ENCODE measurements at regions not wholly inside any gene's neighbourhood (a gene's known extent, or its start where the extent isn't known, plus 50 kb on each side); places are given as distances from the start of the nearest gene placed in this dataset.
"Not testable (repeated sequence)": the region's sequence is repeated elsewhere in the genome, so short reads cannot be mapped to it uniquely, and the experiment has no call there.

GRCh38 chr15:24488164-24488907 lies 187.2 kb upstream of the NPAP1 start:
- DNase-seq (ENCODE audit: low read depth in 3 of 3), result not testable (repeated sequence)

- DNase-seq (ENCODE audit: low read depth in 3 of 3), result not testable (repeated sequence)
These were observed 170.4 kb upstream of the NPAP1 start for GRCh38 chr15:24505216-24505615.

GRCh38 chr15:24509714-24510113 lies 165.9 kb upstream of the NPAP1 start:
- DNase-seq (ENCODE audit: low read depth in 3 of 3), result not testable (repeated sequence)

GRCh38 chr15:24511598-24511997 lies 164.0 kb upstream of the NPAP1 start:
- DNase-seq (ENCODE audit: low read depth in 3 of 3), result not testable (repeated sequence)

GRCh38 chr15:24518772-24519171 lies 156.8 kb upstream of the NPAP1 start:
- DNase-seq (ENCODE audit: low read depth in 3 of 3), result not testable (repeated sequence)

GRCh38 chr15:24531235-24531634 lies 144.3 kb upstream of the NPAP1 start:
- not testable (repeated sequence) for DNase-seq (ENCODE audit: low read depth in 3 of 3)

- DNase-seq (ENCODE audit: low read depth in 3 of 3), result not testable (repeated sequence)
These were observed 141.5 kb upstream of the NPAP1 start for GRCh38 chr15:24534032-24534431.

GRCh38 chr15:24557281-24557680 lies 118.3 kb upstream of the NPAP1 start:
- DNase-seq (ENCODE audit: low read depth in 3 of 3), result not testable (repeated sequence)

GRCh38 chr15:24607636-24608035 lies 67.9 kb upstream of the NPAP1 start:
- DNase-seq (ENCODE audit: low read depth in 3 of 3), result no peak

- DNase-seq (ENCODE audit: low read depth in 3 of 3), result no peak
These were observed 57.9 kb upstream of the NPAP1 start for GRCh38 chr15:24617646-24618045.

GRCh38 chr15:24621630-24622215 lies 53.9 kb upstream of the NPAP1 start:
- DNase-seq (ENCODE audit: low read depth in 3 of 3), result no peak

All from stimulated activated CD4-positive, alpha-beta T cell treated with anti-CD3 and anti-CD28 coated beads, TNF-alpha, amount 100 ng/mL, for 48 hours (primary cell).